ENCODE measurements at regions not wholly inside any gene's neighbourhood (a gene's known extent, or its start where the extent isn't known, plus 50 kb on each side); places are given as distances from the start of the nearest gene placed in this dataset.

GRCh38 chr20:57998276-57998675 is 230.2 kb downstream of the ANKRD60 start:
- ATAC-seq (no peak), DNase-seq (ENCODE audit: missing footprints) (no peak)
- intact Hi-C loops (cut with DNase I), result no loop called here

- intact Hi-C loops (cut with DNase I), result no loop called here
- no peak for ATAC-seq
These were observed 231.2 kb downstream of the ANKRD60 start for GRCh38 chr20:57996936-57997890.

GRCh38 chr20:57996465-57996864 is 232.0 kb downstream of the ANKRD60 start:
- no peak for ATAC-seq
- DNase-seq (ENCODE audit: missing footprints), result no peak
- intact Hi-C loops (cut with DNase I), result no loop called here

More at GRCh38 chr20:57996936-57997890, 231.2 kb downstream of the ANKRD60 start:
- DNase-seq (ENCODE audit: missing footprints), result no peak

GRCh38 chr20:57995381-57995977 is 233.0 kb downstream of the ANKRD60 start:
- intact Hi-C loops (cut with DNase I), result no loop called here
- DNase-seq (ENCODE audit: missing footprints) (no peak), ATAC-seq (no peak)

- no peak for ATAC-seq
- intact Hi-C loops (cut with DNase I), result no loop called here
- DNase-seq (ENCODE audit: missing footprints), result no peak
These were observed 234.6 kb downstream of the ANKRD60 start for GRCh38 chr20:57993716-57994431.

GRCh38 chr20:57991211-57991881 is 237.1 kb downstream of the ANKRD60 start:
- ATAC-seq, result peak; percentile 53
- no peak for DNase-seq (ENCODE audit: missing footprints)
- intact Hi-C loops (cut with DNase I), result no loop called here

- intact Hi-C loops (cut with DNase I), result no loop called here
- no peak for DNase-seq (ENCODE audit: missing footprints)
- ATAC-seq, result peak; percentile 79
These were observed 238.0 kb downstream of the ANKRD60 start for GRCh38 chr20:57990396-57990987.

GRCh38 chr20:57988828-57989227 is 239.6 kb downstream of the ANKRD60 start:
- DNase-seq (ENCODE audit: missing footprints), result no peak
- intact Hi-C loops (cut with DNase I), result loop anchor here (10.0 kb wide), 1 partner anchor 134 kb away; no protein-coding TSS in a partner anchor
- no peak for ATAC-seq

GRCh38 chr20:57988422-57988821 is 240.0 kb downstream of the ANKRD60 start:
- ATAC-seq, result no peak
- intact Hi-C loops (cut with DNase I), result loop anchor here (10.0 kb wide), 1 partner anchor 134 kb away; no protein-coding TSS in a partner anchor
- no peak for DNase-seq (ENCODE audit: missing footprints)

GRCh38 chr20:57987659-57988058 is 240.8 kb downstream of the ANKRD60 start:
- no peak for ATAC-seq
- no peak for DNase-seq (ENCODE audit: missing footprints)
- intact Hi-C loops (cut with DNase I), result loop anchor here (10.0 kb wide), 1 partner anchor 133 kb away; no protein-coding TSS in a partner anchor

GRCh38 chr20:57986666-57987065 is 241.8 kb downstream of the ANKRD60 start:
- no peak for DNase-seq (ENCODE audit: missing footprints)
- intact Hi-C loops (cut with DNase I), result loop anchor here (10.0 kb wide), 1 partner anchor 132 kb away; no protein-coding TSS in a partner anchor
- no peak for ATAC-seq

- intact Hi-C loops (cut with DNase I), result loop anchor here (10.0 kb wide), 1 partner anchor 130 kb away; no protein-coding TSS in a partner anchor
- DNase-seq (ENCODE audit: missing footprints) (no peak), ATAC-seq (peak; percentile 58)
These were observed 243.2 kb downstream of the ANKRD60 start for GRCh38 chr20:57985278-57985677.

GRCh38 chr20:57983082-57983481 is 245.4 kb downstream of the ANKRD60 start:
- DNase-seq (ENCODE audit: missing footprints), result no peak
- intact Hi-C loops (cut with DNase I), result loop anchor here (10.0 kb wide), 1 partner anchor 128 kb away; no protein-coding TSS in a partner anchor
- no peak for ATAC-seq

GRCh38 chr20:57980506-57980905 is 247.9 kb downstream of the ANKRD60 start:
- intact Hi-C loops (cut with DNase I), result loop anchor here (10.0 kb wide), 1 partner anchor 126 kb away; no protein-coding TSS in a partner anchor

GRCh38 chr20:57977569-57977968 is 250.9 kb downstream of the ANKRD60 start:
- ATAC-seq, result no peak
- DNase-seq (ENCODE audit: missing footprints), result no peak
- intact Hi-C loops (cut with DNase I), result no loop called here

More at GRCh38 chr20:57980506-57980905, 247.9 kb downstream of the ANKRD60 start:
- ATAC-seq (no peak), DNase-seq (ENCODE audit: missing footprints) (no peak)

- intact Hi-C loops (cut with DNase I), result no loop called here
- DNase-seq (ENCODE audit: missing footprints) (no peak), ATAC-seq (peak; percentile 62)
These were observed 251.3 kb downstream of the ANKRD60 start for GRCh38 chr20:57977141-57977540.

- ATAC-seq (no peak), DNase-seq (ENCODE audit: missing footprints) (no peak)
- intact Hi-C loops (cut with DNase I), result no loop called here
These were observed 253.6 kb downstream of the ANKRD60 start for GRCh38 chr20:57974863-57975262.

GRCh38 chr20:57973886-57974285 is 254.6 kb downstream of the ANKRD60 start:
- ATAC-seq, result no peak
- intact Hi-C loops (cut with DNase I), result no loop called here
- no peak for DNase-seq (ENCODE audit: missing footprints)
